Endothelial cell of umbilical vein (primary cell): ENCODE measurements at regions not wholly inside any gene's neighbourhood (a gene's known extent, or its start where the extent isn't known, plus 50 kb on each side); places are given as distances from the start of the nearest gene placed in this dataset.

Experiments
- CTCF ChIP-seq, 2 donors: IDR thresholded peaks; 1 replicate in 1 of 2; 2 replicates in 1 of 2; pipeline ENCODE4 v1.5.1; 2011; ENCODE audit warnings: low read length in 2 of 2, mild to moderate bottlenecking in 2 of 2, moderate library complexity in 2 of 2, control low read depth in 1 of 2, inconsistent platforms in 1 of 2, low read depth in 1 of 2; ENCODE audit not compliant: insufficient read depth in 1 of 2; ENCODE audit errors: extremely low read depth in 1 of 2
- EZH2 ChIP-seq: IDR thresholded peaks from 2 replicates; pipeline ENCODE4 v1.6.1; 2012; ENCODE audit warnings: borderline replicate concordance, low read depth, mild to moderate bottlenecking, moderate library complexity, low read length, inconsistent platforms; ENCODE audit not compliant: severe bottlenecking
- FOS ChIP-seq: IDR thresholded peaks from 2 replicates; pipeline ENCODE4 v1.6.1; 2011; ENCODE audit warnings: mild to moderate bottlenecking, low read length, moderate library complexity, borderline replicate concordance; ENCODE audit not compliant: insufficient read depth
- GATA2 ChIP-seq: IDR thresholded peaks from 2 replicates; pipeline ENCODE4 v1.7.0; 2011; ENCODE audit warnings: low read depth, mild to moderate bottlenecking, moderate library complexity, mixed read lengths, low read length; ENCODE audit not compliant: insufficient read length, insufficient read depth
- JUN ChIP-seq: IDR thresholded peaks from 2 replicates; pipeline ENCODE4 v1.6.1; 2011; ENCODE audit warnings: borderline replicate concordance, low read depth; ENCODE audit not compliant: insufficient read length, insufficient read depth
- MAX ChIP-seq: IDR thresholded peaks from 2 replicates; pipeline ENCODE4 v1.6.1; 2011; ENCODE audit not compliant: insufficient read depth, insufficient read length
- MYC ChIP-seq: IDR thresholded peaks from one replicate; pipeline ENCODE4 v1.6.1; 2011; ENCODE audit warnings: mild to moderate bottlenecking, low read depth, low read length
- POLR2A ChIP-seq: IDR thresholded peaks from 2 replicates; pipeline ENCODE4 v1.6.1; 2012; ENCODE audit warnings: low read depth, mild to moderate bottlenecking, control low read depth, low read length
- POLR2AphosphoS5 ChIP-seq: IDR thresholded peaks from 2 replicates; pipeline ENCODE4 v1.6.1; 2012; ENCODE audit warnings: low read depth, mild to moderate bottlenecking, control low read depth, low read length, moderate library complexity; ENCODE audit not compliant: insufficient read depth

GRCh38 chr12:124230789-124231188 is 64.1 kb upstream of the RFLNA start:
- no peak for TF ChIP-seq POLR2AphosphoS5
- TF ChIP-seq CTCF (IDR thresholded peaks at IDR 0.05; ENCODE audit: extremely low read depth in 1 of 2, insufficient read depth in 1 of 2, low read depth in 1 of 2, low read length in 2 of 2): no peak
- no peak for TF ChIP-seq POLR2A
- TF ChIP-seq MAX: no peak
- TF ChIP-seq GATA2: no peak
- no peak for TF ChIP-seq EZH2
- no peak for TF ChIP-seq FOS
- no peak for TF ChIP-seq JUN
- no peak for TF ChIP-seq MYC
